OCI-LY7 (cell line): ENCODE measurements at regions not wholly inside any gene's neighbourhood (a gene's known extent, or its start where the extent isn't known, plus 50 kb on each side); places are given as distances from the start of the nearest gene placed in this dataset.

Experiments used
- BruUV-seq: library from RNA; stranded (reverse); fragments of 400-500 nt; replicated peaks from 2 replicates; lab custom pipeline; 2021; lab: Mats Ljungman, UMichigan
- CTCF ChIA-PET: fragments of 300-600 bp; sonication (Branson Sonifier 250); formaldehyde crosslinking; loops from one replicate; lab custom pipeline; 2022; ENCODE audit warnings: antibody characterized with exemption; ENCODE audit not compliant: unreplicated experiment; lab: Charles Lee
- POLR2A ChIA-PET: fragments of 300-600 bp; sonication (Branson Sonifier 250); formaldehyde crosslinking; loops from one replicate; lab custom pipeline; 2022; ENCODE audit warnings: antibody characterized with exemption; lab: Charles Lee
- DNase-seq: peaks from one replicate; pipeline ENCODE4 v3.0.0-alpha.2; 2015; ENCODE audit warnings: low spot score
- H2AFZ ChIP-seq: fragments of 200-600 bp; sonication (generic), shearing (Covaris generic); 2 replicates; pipeline ENCODE4 v1.6.1; 2014; ENCODE audit warnings: mild to moderate bottlenecking, antibody characterized with exemption, low read length, moderate library complexity
- H3K27ac ChIP-seq: fragments of 200-600 bp; sonication (generic); 2 replicates; pipeline ENCODE4 v1.5.1; 2014; ENCODE audit warnings: mixed run types, low read depth, mild to moderate bottlenecking, moderate library complexity, low read length, inconsistent platforms; ENCODE audit not compliant: poor library complexity, severe bottlenecking
- H3K36me3 ChIP-seq: fragments of 200-600 bp; sonication (generic); 2 replicates; pipeline ENCODE4 v1.6.1; 2014; ENCODE audit warnings: mild to moderate bottlenecking, antibody characterized with exemption, low read length, moderate library complexity, mixed read lengths; ENCODE audit not compliant: insufficient read depth
- H3K4me1 ChIP-seq: fragments of 200-600 bp; sonication (generic); 2 replicates; pipeline ENCODE4 v1.5.1; 2014; ENCODE audit warnings: mild to moderate bottlenecking, low read length; ENCODE audit not compliant: insufficient read depth, poor library complexity, severe bottlenecking
- H3K4me2 ChIP-seq: fragments of 200-600 bp; sonication (generic); 2 replicates; pipeline ENCODE4 v1.6.1; 2014; ENCODE audit warnings: mild to moderate bottlenecking, low read length
- H3K4me3 ChIP-seq: fragments of 200-600 bp; sonication (generic); 2 replicates; pipeline ENCODE4 v1.5.1; 2014; ENCODE audit warnings: mild to moderate bottlenecking, low read depth, low read length; ENCODE audit not compliant: poor library complexity, severe bottlenecking
- H3K79me2 ChIP-seq: fragments of 200-600 bp; sonication (generic); 2 replicates; pipeline ENCODE4 v1.6.1; 2016; ENCODE audit warnings: low read depth, mild to moderate bottlenecking, low read length, moderate library complexity, mixed read lengths; ENCODE audit not compliant: insufficient read depth
- H3K9me2 ChIP-seq: fragments of 200-600 bp; sonication (generic); 2 replicates; pipeline ENCODE4 v1.6.1; 2016; ENCODE audit warnings: mild to moderate bottlenecking, low read length, mixed read lengths; ENCODE audit not compliant: insufficient read depth
- H3K9me3 ChIP-seq: fragments of 200-600 bp; sonication (generic); 2 replicates; pipeline ENCODE4 v1.6.1; 2014; ENCODE audit warnings: mild to moderate bottlenecking, mixed run types, low read length, mixed read lengths
- H4K20me1 ChIP-seq: fragments of 200-600 bp; sonication (generic); 2 replicates; pipeline ENCODE4 v1.6.1; 2014; ENCODE audit warnings: mild to moderate bottlenecking, antibody characterized with exemption, low read length, moderate library complexity, mixed read lengths; ENCODE audit not compliant: insufficient read depth
- CTCF ChIP-seq: fragments of 200-600 bp; sonication (generic); conservative IDR thresholded peaks from 2 replicates; pipeline ENCODE4 v1.5.1; 2014; ENCODE audit warnings: mild to moderate bottlenecking, antibody characterized with exemption, low read length, moderate library complexity, mixed read lengths
- EZH2phosphoT487 ChIP-seq: fragments of 200-600 bp; sonication (generic); IDR thresholded peaks from 2 replicates; pipeline ENCODE4 v1.6.1; 2018; ENCODE audit warnings: low read depth, borderline replicate concordance, mild to moderate bottlenecking, mixed run types, antibody characterized with exemption, low read length, moderate library complexity, mixed read lengths
- intact Hi-C: fragments of 100-400 bp; cut with micrococcal nuclease; formaldehyde crosslinking; loops from one replicate; pipeline ENCODE4 v1.10.0; 2022; ENCODE audit not compliant: unreplicated experiment

- H2AFZ ChIP-seq, result no peak overlapping the region
- H3K9me2 ChIP-seq, result no peaks in the 10 kb centered on the region
- intact Hi-C loops, result no loop called here
- H3K4me2 ChIP-seq, result no peak overlapping the region
- no peaks in the 10 kb centered on the region for H3K36me3 ChIP-seq
- H3K79me2 ChIP-seq, result no peaks in the 10 kb centered on the region
- no peaks in the 10 kb centered on the region for H3K9me3 ChIP-seq
- no peaks in the 10 kb centered on the region for H4K20me1 ChIP-seq
- no peak overlapping the region for H3K4me3 ChIP-seq
- H3K27ac ChIP-seq, result no peak overlapping the region
- no TSS peak for BruUV-seq
- TF ChIP-seq CTCF (no peak), EZH2phosphoT487 (no peak)
- ChIA-PET CTCF (no interaction called here), POLR2A (no interaction called here)
- no peak for DNase-seq
- H3K4me1 ChIP-seq, result no peaks in the 10 kb centered on the region
Measured at GRCh38 chr14:86491743-86492142, 961.8 kb downstream of the FLRT2 start.

- Histone ChIP-seq H3K4me2 (no peak overlapping the region), H3K9me2 (no peaks in the 10 kb centered on the region), H3K9me3 (no peaks in the 10 kb centered on the region), H4K20me1 (no peaks in the 10 kb centered on the region), H3K27ac (no peak overlapping the region), H3K4me3 (no peak overlapping the region), H3K4me1 (no peaks in the 10 kb centered on the region), H2AFZ (no peak overlapping the region), H3K36me3 (no peaks in the 10 kb centered on the region), H3K79me2 (no peaks in the 10 kb centered on the region)
- intact Hi-C loops, result no loop called here
- no TSS peak for BruUV-seq
- ChIA-PET POLR2A (no interaction called here), CTCF (no interaction called here)
- no peak for DNase-seq
- TF ChIP-seq EZH2phosphoT487 (no peak), CTCF (no peak)
Measured at GRCh38 chr14:86481104-86481503, 951.2 kb downstream of the FLRT2 start.

- intact Hi-C loops, result loop anchor here (5.0 kb wide), 3 partner anchors 178 to 1153 kb away; no protein-coding TSS in a partner anchor
- CTCF ChIA-PET, result no interaction called here
Measured at GRCh38 chr14:86464341-86464740, 934.4 kb downstream of the FLRT2 start.

More at GRCh38 chr14:86464341-86464740, 934.4 kb downstream of the FLRT2 start:
- POLR2A ChIA-PET, result interaction anchor here (0.7 to 1.2 kb wide), 2 partner anchors 12 to 438 kb away, joined by 3 to 5 read pairs; no protein-coding TSS in a partner anchor
- H3K36me3 ChIP-seq, result no peaks in the 10 kb centered on the region
- TF ChIP-seq CTCF, result no peak
- no peak for TF ChIP-seq EZH2phosphoT487
- H3K4me2 ChIP-seq, result no peak overlapping the region
- BruUV-seq, result no TSS peak
- no peaks in the 10 kb centered on the region for H3K9me2 ChIP-seq
- no peaks in the 10 kb centered on the region for H3K9me3 ChIP-seq
- H3K79me2 ChIP-seq, result no peaks in the 10 kb centered on the region
- H3K4me3 ChIP-seq, result no peak overlapping the region
- no peak overlapping the region for H3K27ac ChIP-seq
- no peaks in the 10 kb centered on the region for H4K20me1 ChIP-seq
- H3K4me1 ChIP-seq, result no peaks in the 10 kb centered on the region
- no peak overlapping the region for H2AFZ ChIP-seq
- DNase-seq, result no peak
